OCI-LY7 (cell line): ENCODE measurements at regions not wholly inside any gene's neighbourhood (a gene's known extent, or its start where the extent isn't known, plus 50 kb on each side); places are given as distances from the start of the nearest gene placed in this dataset.

ENCODE experiments used
- BruUV-seq: library from RNA; stranded (reverse); fragments of 400-500 nt; replicated peaks from 2 replicates; lab custom pipeline; 2021; lab: Mats Ljungman, UMichigan
- CTCF ChIA-PET: fragments of 300-600 bp; sonication (Branson Sonifier 250); formaldehyde crosslinking; loops from one replicate; lab custom pipeline; 2022; ENCODE audit warnings: antibody characterized with exemption; ENCODE audit not compliant: unreplicated experiment; lab: Charles Lee
- POLR2A ChIA-PET: fragments of 300-600 bp; sonication (Branson Sonifier 250); formaldehyde crosslinking; loops from one replicate; lab custom pipeline; 2022; ENCODE audit warnings: antibody characterized with exemption; lab: Charles Lee
- DNase-seq: peaks from one replicate; pipeline ENCODE4 v3.0.0-alpha.2; 2015; ENCODE audit warnings: low spot score
- H2AFZ ChIP-seq: fragments of 200-600 bp; sonication (generic), shearing (Covaris generic); 2 replicates; pipeline ENCODE4 v1.6.1; 2014; ENCODE audit warnings: mild to moderate bottlenecking, antibody characterized with exemption, low read length, moderate library complexity
- H3K27ac ChIP-seq: fragments of 200-600 bp; sonication (generic); 2 replicates; pipeline ENCODE4 v1.5.1; 2014; ENCODE audit warnings: mixed run types, low read depth, mild to moderate bottlenecking, moderate library complexity, low read length, inconsistent platforms; ENCODE audit not compliant: poor library complexity, severe bottlenecking
- H3K36me3 ChIP-seq: fragments of 200-600 bp; sonication (generic); 2 replicates; pipeline ENCODE4 v1.6.1; 2014; ENCODE audit warnings: mild to moderate bottlenecking, antibody characterized with exemption, low read length, moderate library complexity, mixed read lengths; ENCODE audit not compliant: insufficient read depth
- H3K4me1 ChIP-seq: fragments of 200-600 bp; sonication (generic); 2 replicates; pipeline ENCODE4 v1.5.1; 2014; ENCODE audit warnings: mild to moderate bottlenecking, low read length; ENCODE audit not compliant: insufficient read depth, poor library complexity, severe bottlenecking
- H3K4me2 ChIP-seq: fragments of 200-600 bp; sonication (generic); 2 replicates; pipeline ENCODE4 v1.6.1; 2014; ENCODE audit warnings: mild to moderate bottlenecking, low read length
- H3K4me3 ChIP-seq: fragments of 200-600 bp; sonication (generic); 2 replicates; pipeline ENCODE4 v1.5.1; 2014; ENCODE audit warnings: mild to moderate bottlenecking, low read depth, low read length; ENCODE audit not compliant: poor library complexity, severe bottlenecking
- H3K79me2 ChIP-seq: fragments of 200-600 bp; sonication (generic); 2 replicates; pipeline ENCODE4 v1.6.1; 2016; ENCODE audit warnings: low read depth, mild to moderate bottlenecking, low read length, moderate library complexity, mixed read lengths; ENCODE audit not compliant: insufficient read depth
- H3K9me2 ChIP-seq: fragments of 200-600 bp; sonication (generic); 2 replicates; pipeline ENCODE4 v1.6.1; 2016; ENCODE audit warnings: mild to moderate bottlenecking, low read length, mixed read lengths; ENCODE audit not compliant: insufficient read depth
- H3K9me3 ChIP-seq: fragments of 200-600 bp; sonication (generic); 2 replicates; pipeline ENCODE4 v1.6.1; 2014; ENCODE audit warnings: mild to moderate bottlenecking, mixed run types, low read length, mixed read lengths
- H4K20me1 ChIP-seq: fragments of 200-600 bp; sonication (generic); 2 replicates; pipeline ENCODE4 v1.6.1; 2014; ENCODE audit warnings: mild to moderate bottlenecking, antibody characterized with exemption, low read length, moderate library complexity, mixed read lengths; ENCODE audit not compliant: insufficient read depth
- EZH2phosphoT487 ChIP-seq: fragments of 200-600 bp; sonication (generic); IDR thresholded peaks from 2 replicates; pipeline ENCODE4 v1.6.1; 2018; ENCODE audit warnings: low read depth, borderline replicate concordance, mild to moderate bottlenecking, mixed run types, antibody characterized with exemption, low read length, moderate library complexity, mixed read lengths
- intact Hi-C: fragments of 100-400 bp; cut with micrococcal nuclease; formaldehyde crosslinking; loops from one replicate; pipeline ENCODE4 v1.10.0; 2022; ENCODE audit not compliant: unreplicated experiment
- TF ChIP-seq, protein P1 (sequence below): fragments of 200-600 bp; sonication (generic); conservative IDR thresholded peaks from 2 replicates; pipeline ENCODE4 v1.5.1; 2014; ENCODE audit warnings: mild to moderate bottlenecking, antibody characterized with exemption, low read length, moderate library complexity, mixed read lengths

DNA sequence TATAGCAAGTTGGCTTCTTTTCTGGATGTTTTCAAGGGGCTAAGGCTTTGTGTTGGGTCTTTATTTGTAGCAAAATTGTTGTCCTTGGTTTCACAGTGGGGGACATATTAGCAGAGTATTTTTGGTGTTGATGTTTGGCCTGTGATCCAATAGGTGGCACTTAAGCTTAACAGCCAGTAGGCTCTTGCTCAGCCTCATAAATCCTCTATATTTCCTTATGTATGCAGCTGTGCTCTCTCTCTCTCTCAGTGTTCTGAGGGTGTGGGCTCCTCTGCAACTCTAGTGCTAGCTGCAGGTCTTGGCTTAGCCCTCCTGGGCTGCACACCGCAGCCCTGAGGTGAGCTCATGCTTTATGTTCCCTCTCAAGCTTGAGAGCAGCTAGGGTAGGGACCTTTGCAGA lies 195.0 kb upstream of the GHR start:
- ChIA-PET CTCF (no interaction called here), POLR2A (interaction anchor here (0.7 kb wide), 2 partner anchors 33 to 643 kb away, joined by 3 to 4 read pairs; no protein-coding TSS in a partner anchor)
- Histone ChIP-seq H3K36me3 (no peaks in the 10 kb centered on the region), H3K4me2 (no peak overlapping the region), H3K4me1 (no peaks in the 10 kb centered on the region), H2AFZ (no peak overlapping the region), H3K9me3 (no peaks in the 10 kb centered on the region), H3K9me2 (no peaks in the 10 kb centered on the region), H4K20me1 (no peaks in the 10 kb centered on the region), H3K79me2 (no peaks in the 10 kb centered on the region), H3K27ac (no peak overlapping the region), H3K4me3 (no peak overlapping the region)
- no TSS peak for BruUV-seq
- TF ChIP-seq, protein P1, sequence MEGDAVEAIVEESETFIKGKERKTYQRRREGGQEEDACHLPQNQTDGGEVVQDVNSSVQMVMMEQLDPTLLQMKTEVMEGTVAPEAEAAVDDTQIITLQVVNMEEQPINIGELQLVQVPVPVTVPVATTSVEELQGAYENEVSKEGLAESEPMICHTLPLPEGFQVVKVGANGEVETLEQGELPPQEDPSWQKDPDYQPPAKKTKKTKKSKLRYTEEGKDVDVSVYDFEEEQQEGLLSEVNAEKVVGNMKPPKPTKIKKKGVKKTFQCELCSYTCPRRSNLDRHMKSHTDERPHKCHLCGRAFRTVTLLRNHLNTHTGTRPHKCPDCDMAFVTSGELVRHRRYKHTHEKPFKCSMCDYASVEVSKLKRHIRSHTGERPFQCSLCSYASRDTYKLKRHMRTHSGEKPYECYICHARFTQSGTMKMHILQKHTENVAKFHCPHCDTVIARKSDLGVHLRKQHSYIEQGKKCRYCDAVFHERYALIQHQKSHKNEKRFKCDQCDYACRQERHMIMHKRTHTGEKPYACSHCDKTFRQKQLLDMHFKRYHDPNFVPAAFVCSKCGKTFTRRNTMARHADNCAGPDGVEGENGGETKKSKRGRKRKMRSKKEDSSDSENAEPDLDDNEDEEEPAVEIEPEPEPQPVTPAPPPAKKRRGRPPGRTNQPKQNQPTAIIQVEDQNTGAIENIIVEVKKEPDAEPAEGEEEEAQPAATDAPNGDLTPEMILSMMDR: no peak
- TF ChIP-seq EZH2phosphoT487: no peak
- no peak for DNase-seq
- intact Hi-C loops: no loop called here

DNA sequence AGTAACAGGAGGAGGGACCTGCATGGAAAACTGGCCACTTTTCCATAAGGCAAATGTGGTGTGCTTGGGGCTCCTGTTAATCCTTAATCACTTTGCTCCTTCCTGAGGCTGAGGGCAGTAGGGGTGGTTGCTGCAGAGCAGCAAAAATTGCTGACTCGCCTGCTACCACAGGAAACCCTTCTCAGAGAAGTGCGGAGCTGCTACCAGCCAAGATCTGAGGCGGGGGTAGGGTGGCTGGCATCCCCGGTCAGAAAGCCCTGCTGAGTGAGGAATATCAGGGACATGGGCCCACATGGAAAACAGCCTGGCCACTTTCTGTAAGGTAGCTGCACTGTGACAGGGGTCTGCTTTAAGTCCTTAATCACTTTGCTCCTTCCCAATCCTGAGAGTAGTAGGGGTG lies 192.4 kb upstream of the GHR start:
- no peak overlapping the region for H3K27ac ChIP-seq
- no peaks in the 10 kb centered on the region for H3K9me3 ChIP-seq
- H3K4me2 ChIP-seq: no peak overlapping the region
- no peaks in the 10 kb centered on the region for H3K36me3 ChIP-seq
- H3K4me3 ChIP-seq: no peak overlapping the region
- H3K79me2 ChIP-seq: no peaks in the 10 kb centered on the region
- CTCF ChIA-PET: no interaction called here
- TF ChIP-seq, protein P1: no peak
- TF ChIP-seq EZH2phosphoT487: no peak
- H3K9me2 ChIP-seq: no peaks in the 10 kb centered on the region
- H4K20me1 ChIP-seq: no peaks in the 10 kb centered on the region
- BruUV-seq: no TSS peak
- no peak for DNase-seq
- POLR2A ChIA-PET: no interaction called here
- no peak overlapping the region for H2AFZ ChIP-seq
- intact Hi-C loops: no loop called here
- H3K4me1 ChIP-seq: no peaks in the 10 kb centered on the region

DNA sequence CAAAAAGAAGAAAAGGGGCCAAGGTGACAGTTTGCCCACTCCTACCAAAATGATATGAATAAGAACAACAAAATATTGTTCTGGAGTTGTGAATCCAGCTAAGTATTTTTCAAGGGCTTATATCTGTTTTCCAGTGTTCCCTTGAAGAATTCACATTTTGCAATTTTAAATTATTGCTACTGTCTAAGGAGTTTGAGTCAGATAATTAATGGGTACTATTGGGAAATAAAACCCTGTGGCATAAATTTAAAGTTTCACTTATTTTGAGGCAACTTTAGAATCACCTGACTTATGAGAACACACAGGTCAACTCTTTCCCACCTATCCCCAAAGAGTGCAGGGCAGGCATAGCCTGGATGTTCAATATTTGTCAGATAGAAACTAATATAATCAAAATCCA lies 188.0 kb upstream of the GHR start:
- no peak overlapping the region for H3K4me3 ChIP-seq

More for the DNA sequence above, 188.0 kb upstream of the GHR start:
- no peak for DNase-seq
- ChIA-PET POLR2A (no interaction called here), CTCF (no interaction called here)
- no TSS peak for BruUV-seq
- H3K79me2 ChIP-seq: no peaks in the 10 kb centered on the region
- no peaks in the 10 kb centered on the region for H3K9me3 ChIP-seq
- no peak overlapping the region for H3K27ac ChIP-seq
- H3K9me2 ChIP-seq: 0 out of 2 replicates have a peak, but pooled peaks cover 4% of the 10 kb centered on the region
- no peak overlapping the region for H2AFZ ChIP-seq
- H3K4me1 ChIP-seq: no peaks in the 10 kb centered on the region
- intact Hi-C loops: no loop called here
- TF ChIP-seq, protein P1: no peak
- no peak for TF ChIP-seq EZH2phosphoT487
- H3K4me2 ChIP-seq: no peak overlapping the region
- no peaks in the 10 kb centered on the region for H3K36me3 ChIP-seq
- H4K20me1 ChIP-seq: no peaks in the 10 kb centered on the region
